MM.1S (cell line): ENCODE measurements at regions not wholly inside any gene's neighbourhood (a gene's known extent, or its start where the extent isn't known, plus 50 kb on each side); places are given as distances from the start of the nearest gene placed in this dataset.

Experiments
- DNase-seq: peaks from one replicate; pipeline ENCODE4 v3.0.0-alpha.2; 2015
- H2AFZ ChIP-seq: fragments of 300-600 bp; sonication (generic); 2 replicates; pipeline ENCODE4 v1.6.0; 2016; ENCODE audit warnings: antibody characterized with exemption, low read length
- H3F3A ChIP-seq: fragments of 300-600 bp; sonication (generic); 2 replicates; pipeline ENCODE4 v1.6.1; 2016; ENCODE audit warnings: mild to moderate bottlenecking, antibody characterized with exemption, low read length, moderate library complexity, mixed read lengths; ENCODE audit not compliant: insufficient read depth
- H3K27ac ChIP-seq: fragments of 300-600 bp; sonication (generic); 2 replicates; pipeline ENCODE4 v1.5.1; 2016; ENCODE audit warnings: mild to moderate bottlenecking, low read length
- H3K27me3 ChIP-seq: fragments of 300-600 bp; sonication (generic); replicated peaks from 2 replicates; pipeline ENCODE4 v1.6.0; 2016; ENCODE audit warnings: low read length; ENCODE audit not compliant: insufficient read depth
- H3K36me3 ChIP-seq: fragments of 300-600 bp; sonication (generic); replicated peaks from 2 replicates; pipeline ENCODE4 v1.6.1; 2016; ENCODE audit warnings: mild to moderate bottlenecking, low read length, mixed read lengths; ENCODE audit not compliant: insufficient read depth
- H3K4me1 ChIP-seq: fragments of 300-600 bp; sonication (generic); 2 replicates; pipeline ENCODE4 v1.6.1; 2016; ENCODE audit warnings: low read length, mixed read lengths
- H3K4me2 ChIP-seq: fragments of 300-600 bp; sonication (generic); 2 replicates; pipeline ENCODE4 v1.6.0; 2016; ENCODE audit warnings: low read depth, low read length
- H3K4me3 ChIP-seq: fragments of 300-600 bp; sonication (generic); 2 replicates; pipeline ENCODE4 v1.5.1; 2016; ENCODE audit warnings: low read length, mixed read lengths
- H3K79me2 ChIP-seq: fragments of 300-600 bp; sonication (generic); 2 replicates; pipeline ENCODE4 v1.6.1; 2016; ENCODE audit warnings: mixed run types, low read length, mixed read lengths
- H3K9ac ChIP-seq: fragments of 300-600 bp; sonication (generic); 2 replicates; pipeline ENCODE4 v1.6.1; 2016; ENCODE audit warnings: low read length, mixed read lengths
- H3K9me2 ChIP-seq: fragments of 300-600 bp; sonication (generic); replicated peaks from 2 replicates; pipeline ENCODE4 v1.6.1; 2016; ENCODE audit warnings: mild to moderate bottlenecking, low read length, mixed read lengths; ENCODE audit not compliant: insufficient read depth
- H3K9me3 ChIP-seq: fragments of 300-600 bp; sonication (generic); replicated peaks from 2 replicates; pipeline ENCODE4 v1.6.1; 2016; ENCODE audit warnings: mild to moderate bottlenecking, low read length, mixed read lengths; ENCODE audit not compliant: insufficient read depth
- H4K20me1 ChIP-seq: fragments of 300-600 bp; sonication (generic); 2 replicates; pipeline ENCODE4 v1.6.1; 2016; ENCODE audit warnings: mild to moderate bottlenecking, low read length, moderate library complexity, mixed read lengths; ENCODE audit not compliant: insufficient read depth
- CTCF ChIP-seq: fragments of 300-600 bp; sonication (generic); IDR thresholded peaks from 2 replicates; pipeline ENCODE4 v1.5.1; 2016; ENCODE audit warnings: antibody characterized with exemption, low read length, mixed read lengths
- EZH2 ChIP-seq: fragments of 300-600 bp; sonication (generic); optimal IDR thresholded peaks from 2 replicates; pipeline ENCODE3; 2017; ENCODE audit warnings: low read depth, mild to moderate bottlenecking, antibody characterized with exemption, low read length, mixed read lengths
- EZH2phosphoT487 ChIP-seq: fragments of 300-600 bp; sonication (generic); IDR thresholded peaks from 2 replicates; pipeline ENCODE4 v1.6.1; 2018; ENCODE audit warnings: antibody characterized with exemption, low read length

- no peaks in the 10 kb centered on the region for H3K9me3 ChIP-seq
- H3K4me2 ChIP-seq: no peak overlapping the region
- H3K36me3 ChIP-seq: no peaks in the 10 kb centered on the region
- H3K27me3 ChIP-seq: no peaks in the 10 kb centered on the region
- H3F3A ChIP-seq: no peaks in the 10 kb centered on the region
- no peak overlapping the region for H3K9ac ChIP-seq
- no peak for TF ChIP-seq EZH2phosphoT487
- TF ChIP-seq EZH2: no peak
- TF ChIP-seq CTCF: no peak
- no peak overlapping the region for H3K4me3 ChIP-seq
- no peaks in the 10 kb centered on the region for H3K4me1 ChIP-seq
- no peak for DNase-seq
- no peaks in the 10 kb centered on the region for H4K20me1 ChIP-seq
- H3K27ac ChIP-seq: no peak overlapping the region
- H3K79me2 ChIP-seq: no peaks in the 10 kb centered on the region
- no peak overlapping the region for H2AFZ ChIP-seq
- no peaks in the 10 kb centered on the region for H3K9me2 ChIP-seq
These were observed 138.3 kb upstream of the KAZN start for GRCh38 chr1:14460173-14460572.

- no peak for DNase-seq
- no peaks in the 10 kb centered on the region for H3F3A ChIP-seq
- no peak overlapping the region for H2AFZ ChIP-seq
These were observed 135.6 kb upstream of the KAZN start for GRCh38 chr1:14462851-14463250.

DNA sequence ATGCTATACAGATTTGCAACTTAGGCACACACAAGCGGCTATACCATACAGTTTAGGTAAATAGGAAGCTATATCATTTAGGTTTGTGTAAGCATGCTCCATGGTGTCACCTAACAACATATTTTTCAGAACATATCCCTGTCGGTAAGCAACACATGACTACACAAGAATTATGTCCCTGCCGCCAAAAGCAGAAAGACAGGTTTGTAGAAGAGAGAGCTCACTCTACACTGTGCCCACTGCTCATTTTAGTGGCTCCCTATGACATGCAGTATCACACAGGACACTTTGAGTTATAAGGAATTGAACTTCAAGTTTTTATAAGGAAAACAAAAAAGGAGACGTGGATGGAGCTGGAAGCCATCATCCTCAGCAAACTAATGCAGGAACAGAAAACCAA is 132.5 kb upstream of the KAZN start:
- Histone ChIP-seq H3K79me2 (no peaks in the 10 kb centered on the region), H3K4me1 (no peaks in the 10 kb centered on the region), H3K9me2 (no peaks in the 10 kb centered on the region), H4K20me1 (no peaks in the 10 kb centered on the region), H3K4me3 (no peak overlapping the region), H3F3A (no peaks in the 10 kb centered on the region), H2AFZ (no peak overlapping the region), H3K9ac (no peak overlapping the region), H3K36me3 (no peaks in the 10 kb centered on the region), H3K27ac (no peak overlapping the region), H3K4me2 (no peak overlapping the region), H3K9me3 (no peaks in the 10 kb centered on the region), H3K27me3 (no peaks in the 10 kb centered on the region)
- DNase-seq: no peak
- TF ChIP-seq EZH2: no peak
- TF ChIP-seq CTCF: no peak
- no peak for TF ChIP-seq EZH2phosphoT487

More at GRCh38 chr1:14462851-14463250, 135.6 kb upstream of the KAZN start:
- Histone ChIP-seq H3K9ac (no peak overlapping the region), H3K27me3 (no peaks in the 10 kb centered on the region), H3K36me3 (no peaks in the 10 kb centered on the region), H3K4me2 (no peak overlapping the region), H3K79me2 (no peaks in the 10 kb centered on the region), H3K9me3 (no peaks in the 10 kb centered on the region), H3K27ac (no peak overlapping the region), H3K4me1 (no peaks in the 10 kb centered on the region), H4K20me1 (no peaks in the 10 kb centered on the region), H3K9me2 (no peaks in the 10 kb centered on the region), H3K4me3 (no peak overlapping the region)
- TF ChIP-seq EZH2phosphoT487 (no peak), EZH2 (no peak), CTCF (no peak)
